ENCODE measurements at regions not wholly inside any gene's neighbourhood (a gene's known extent, or its start where the extent isn't known, plus 50 kb on each side); places are given as distances from the start of the nearest gene placed in this dataset.

GRCh38 chr17:72578817-72579470 lies 458.1 kb downstream of the SOX9 start:
- DNase-seq (ENCODE audit: low spot score) = no peak

GRCh38 chr17:72579990-72580320 lies 459.1 kb downstream of the SOX9 start:
- DNase-seq (ENCODE audit: low spot score) = no peak

GRCh38 chr17:72580321-72581127 lies 459.7 kb downstream of the SOX9 start:
- no peak for DNase-seq (ENCODE audit: low spot score)

GRCh38 chr17:72587156-72587555 lies 466.3 kb downstream of the SOX9 start:
- DNase-seq (ENCODE audit: low spot score) = no peak

GRCh38 chr17:72587773-72588511 lies 467.1 kb downstream of the SOX9 start:
- DNase-seq (ENCODE audit: low spot score) = no peak

- DNase-seq (ENCODE audit: low spot score) = no peak
Observed at GRCh38 chr17:72588561-72588960, 467.7 kb downstream of the SOX9 start.

- no peak for DNase-seq (ENCODE audit: low spot score)
Observed at GRCh38 chr17:72588961-72589360, 468.1 kb downstream of the SOX9 start.

- no peak for DNase-seq (ENCODE audit: low spot score)
Observed at GRCh38 chr17:72590382-72590781, 469.6 kb downstream of the SOX9 start.

GRCh38 chr17:72590882-72591281 lies 470.1 kb downstream of the SOX9 start:
- DNase-seq (ENCODE audit: low spot score) = no peak

GRCh38 chr17:72591289-72592241 lies 470.7 kb downstream of the SOX9 start:
- no peak for DNase-seq (ENCODE audit: low spot score)

GRCh38 chr17:72592242-72592966 lies 471.6 kb downstream of the SOX9 start:
- DNase-seq (ENCODE audit: low spot score) = no peak

GRCh38 chr17:72592967-72593325 lies 472.1 kb downstream of the SOX9 start:
- DNase-seq (ENCODE audit: low spot score) = no peak

GRCh38 chr17:72594248-72594647 lies 473.4 kb downstream of the SOX9 start:
- no peak for DNase-seq (ENCODE audit: low spot score)
